Astrocyte of the cerebellum (primary cell): ENCODE measurements at regions not wholly inside any gene's neighbourhood (a gene's known extent, or its start where the extent isn't known, plus 50 kb on each side); places are given as distances from the start of the nearest gene placed in this dataset.

Experiments used
- DNase-seq: peaks from one replicate; pipeline ENCODE4 v3.0.0-alpha.2; 2011; ENCODE audit warnings: low read depth
- H3K4me3 ChIP-seq: 2 replicates; pipeline ENCODE4 v1.5.1; 2011; ENCODE audit warnings: mild to moderate bottlenecking, low read depth, low read length, moderate library complexity
- CTCF ChIP-seq: IDR thresholded peaks from 2 replicates; pipeline ENCODE4 v1.5.1; 2012; ENCODE audit warnings: low read length, low read depth, moderate library complexity, mild to moderate bottlenecking; ENCODE audit errors: missing control alignments
- in situ Hi-C: cut with HindIII; loops from 2 replicates; pipeline ENCODE4 v1.10.0; 2017; ENCODE audit warnings: low sequenced_read_pairs

DNA sequence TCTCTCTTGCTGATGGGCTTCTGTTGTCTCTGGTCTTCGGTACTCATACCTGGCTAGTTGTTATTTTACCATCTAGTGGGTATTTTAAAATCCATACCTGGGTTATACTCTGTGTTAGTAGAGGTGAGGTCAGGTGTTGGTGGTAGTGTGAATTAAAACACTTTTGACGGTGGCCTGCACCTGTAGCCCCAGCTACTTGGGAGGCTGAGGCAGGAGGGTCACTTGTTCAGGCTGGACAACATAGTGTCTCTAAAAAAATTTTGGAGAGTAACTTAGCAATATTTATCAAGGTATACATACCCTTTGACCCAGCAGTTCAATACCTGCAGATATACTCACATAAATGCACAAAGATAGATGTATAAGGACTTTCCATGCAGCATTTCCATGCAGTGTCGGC, 55.4 kb downstream of the GSX1 start:
- no peak for DNase-seq
- no peak for TF ChIP-seq CTCF
- in situ Hi-C loops, result loop anchor here (25.0 kb wide), 1 partner anchor 115 kb away; the partner anchor contains the start of gene CDX2
- H3K4me3 ChIP-seq, result no peak overlapping the region

DNA sequence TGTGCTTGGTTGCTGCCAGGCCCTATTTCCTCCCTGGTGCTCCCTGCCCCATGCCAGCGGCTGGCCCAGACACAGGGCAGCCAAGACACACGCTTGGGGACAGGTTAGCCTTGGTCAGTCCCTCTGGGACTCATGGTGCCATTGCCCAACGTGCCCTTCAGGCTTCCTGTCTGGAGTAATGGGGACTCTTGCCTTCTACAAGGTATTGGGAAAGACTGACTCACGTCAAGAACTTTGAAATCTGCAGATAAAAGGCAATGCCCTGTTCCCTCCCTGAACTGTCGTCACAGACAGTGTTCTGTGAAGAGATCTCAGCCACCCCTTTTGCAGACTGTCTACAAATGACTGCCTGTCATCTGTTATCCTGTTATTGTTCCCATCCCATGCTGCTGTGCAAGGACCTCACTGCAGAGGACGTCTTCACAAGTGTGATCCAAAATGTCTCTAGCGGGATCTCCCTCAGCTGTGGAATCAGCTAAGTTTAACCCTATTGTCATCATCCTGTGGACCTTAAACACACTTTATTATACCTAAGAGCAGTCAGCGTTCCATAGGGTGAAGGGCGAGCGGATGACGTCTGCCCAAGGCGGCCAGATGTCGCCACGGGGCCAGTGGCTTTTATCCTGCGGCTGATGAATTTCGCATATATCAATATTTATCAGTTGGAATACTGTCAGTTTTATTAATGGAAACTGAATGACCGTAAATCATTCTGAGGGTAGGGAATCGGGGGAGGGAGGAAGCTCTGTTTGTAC, 59.0 kb downstream of the GSX1 start:
- no peak for TF ChIP-seq CTCF
- DNase-seq, result no peak
- in situ Hi-C loops, result no loop called here
- no peak overlapping the region for H3K4me3 ChIP-seq

- no peak for TF ChIP-seq CTCF
- no peak for DNase-seq
- no peak overlapping the region for H3K4me3 ChIP-seq
- in situ Hi-C loops, result no loop called here
These were observed 60.2 kb downstream of the GSX1 start for GRCh38 chr13:27852491-27852890.

DNA sequence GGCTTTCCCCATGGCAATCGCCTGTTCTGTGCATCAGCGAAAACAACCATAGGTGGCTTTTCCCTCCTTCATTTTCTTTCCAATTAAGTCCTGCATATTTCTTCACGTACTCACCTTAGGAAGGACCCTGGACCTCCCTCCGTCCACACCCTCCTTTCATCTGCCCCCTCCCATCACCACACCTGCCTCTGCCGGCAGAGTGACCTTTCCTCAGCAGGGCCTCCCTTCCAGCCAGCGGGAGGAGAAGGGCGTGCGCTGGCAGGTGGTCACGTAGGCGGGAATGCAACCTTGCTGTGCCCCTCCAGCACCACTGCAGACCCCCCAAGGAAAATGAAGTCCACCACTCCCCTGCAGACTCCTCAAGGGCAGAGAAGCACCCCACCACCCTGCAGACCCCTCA, 61.1 kb downstream of the GSX1 start:
- in situ Hi-C loops, result no loop called here
- H3K4me3 ChIP-seq, result no peak overlapping the region
- no peak for TF ChIP-seq CTCF
- DNase-seq, result no peak

DNA sequence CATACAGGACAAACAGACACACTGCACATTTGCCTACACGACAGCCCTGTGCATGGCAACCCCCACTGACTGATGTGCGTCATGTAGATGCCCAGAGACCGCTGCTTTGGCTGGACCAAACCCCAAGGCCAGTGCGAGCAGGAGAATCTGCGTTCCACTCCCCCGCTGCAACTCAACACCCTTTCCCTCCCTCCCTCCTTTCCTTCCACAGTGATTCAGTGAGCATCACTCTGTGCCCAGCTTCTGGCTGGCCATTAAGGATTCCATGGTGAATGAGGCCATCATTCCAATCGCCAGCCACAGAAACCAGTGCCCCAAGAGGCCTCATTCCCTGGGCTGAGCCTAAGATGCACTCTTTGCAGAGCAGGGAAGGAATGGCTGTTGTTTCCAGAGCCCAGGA, 61.6 kb downstream of the GSX1 start:
- TF ChIP-seq CTCF, result no peak
- no peak for DNase-seq
- no peak overlapping the region for H3K4me3 ChIP-seq
- in situ Hi-C loops, result no loop called here

GRCh38 chr13:27854606-27855005, 62.3 kb downstream of the GSX1 start:
- DNase-seq, result no peak
- no peak overlapping the region for H3K4me3 ChIP-seq
- no peak for TF ChIP-seq CTCF
- in situ Hi-C loops, result no loop called here
